Astrocyte (in vitro differentiated cells and primary cell): ENCODE measurements at regions not wholly inside any gene's neighbourhood (a gene's known extent, or its start where the extent isn't known, plus 50 kb on each side); places are given as distances from the start of the nearest gene placed in this dataset.

Source experiments
- EZH2 ChIP-seq: IDR thresholded peaks from 2 replicates; pipeline ENCODE4 v1.6.1; 2012; ENCODE audit warnings: mild to moderate bottlenecking, low read length, inconsistent platforms; ENCODE audit not compliant: insufficient read depth
- TF ChIP-seq, protein P1 (sequence below): IDR thresholded peaks from 2 replicates; pipeline ENCODE4 v1.5.1; 2011; ENCODE audit warnings: low read depth, mild to moderate bottlenecking, inconsistent platforms, low read length, moderate library complexity; ENCODE audit not compliant: insufficient read depth

DNA sequence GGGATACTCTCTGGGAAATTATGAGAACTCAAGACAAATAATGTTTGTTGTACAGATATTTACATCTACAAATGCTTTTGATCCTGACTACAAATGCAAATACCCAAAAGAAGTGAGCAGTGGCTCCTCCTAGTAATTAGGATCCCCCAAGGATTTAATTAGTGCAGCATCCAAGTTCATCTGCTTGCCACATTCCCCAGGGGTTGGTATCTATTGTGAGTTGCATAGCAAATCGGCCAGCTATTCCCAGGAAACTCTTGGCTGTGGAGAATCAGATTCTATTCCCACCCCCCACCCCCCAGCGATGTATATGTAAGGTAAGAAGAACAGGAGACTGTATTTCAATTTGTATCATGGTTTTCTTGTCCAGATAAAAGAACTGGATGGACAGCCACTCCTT lies 725.1 kb upstream of the CDH7 start:
- TF ChIP-seq, protein P1, sequence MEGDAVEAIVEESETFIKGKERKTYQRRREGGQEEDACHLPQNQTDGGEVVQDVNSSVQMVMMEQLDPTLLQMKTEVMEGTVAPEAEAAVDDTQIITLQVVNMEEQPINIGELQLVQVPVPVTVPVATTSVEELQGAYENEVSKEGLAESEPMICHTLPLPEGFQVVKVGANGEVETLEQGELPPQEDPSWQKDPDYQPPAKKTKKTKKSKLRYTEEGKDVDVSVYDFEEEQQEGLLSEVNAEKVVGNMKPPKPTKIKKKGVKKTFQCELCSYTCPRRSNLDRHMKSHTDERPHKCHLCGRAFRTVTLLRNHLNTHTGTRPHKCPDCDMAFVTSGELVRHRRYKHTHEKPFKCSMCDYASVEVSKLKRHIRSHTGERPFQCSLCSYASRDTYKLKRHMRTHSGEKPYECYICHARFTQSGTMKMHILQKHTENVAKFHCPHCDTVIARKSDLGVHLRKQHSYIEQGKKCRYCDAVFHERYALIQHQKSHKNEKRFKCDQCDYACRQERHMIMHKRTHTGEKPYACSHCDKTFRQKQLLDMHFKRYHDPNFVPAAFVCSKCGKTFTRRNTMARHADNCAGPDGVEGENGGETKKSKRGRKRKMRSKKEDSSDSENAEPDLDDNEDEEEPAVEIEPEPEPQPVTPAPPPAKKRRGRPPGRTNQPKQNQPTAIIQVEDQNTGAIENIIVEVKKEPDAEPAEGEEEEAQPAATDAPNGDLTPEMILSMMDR, result no peak
- TF ChIP-seq EZH2, result no peak
